HG02884 (cell line): ENCODE measurements at regions not wholly inside any gene's neighbourhood (a gene's known extent, or its start where the extent isn't known, plus 50 kb on each side); places are given as distances from the start of the nearest gene placed in this dataset.

Experiments used
- ATAC-seq: cut with Tn5 transposase; IDR thresholded peaks from one replicate; pipeline ENCODE4 v1.9.1; 2021; ENCODE audit warnings: mild to moderate bottlenecking, moderate library complexity; ENCODE audit not compliant: unreplicated experiment

DNA sequence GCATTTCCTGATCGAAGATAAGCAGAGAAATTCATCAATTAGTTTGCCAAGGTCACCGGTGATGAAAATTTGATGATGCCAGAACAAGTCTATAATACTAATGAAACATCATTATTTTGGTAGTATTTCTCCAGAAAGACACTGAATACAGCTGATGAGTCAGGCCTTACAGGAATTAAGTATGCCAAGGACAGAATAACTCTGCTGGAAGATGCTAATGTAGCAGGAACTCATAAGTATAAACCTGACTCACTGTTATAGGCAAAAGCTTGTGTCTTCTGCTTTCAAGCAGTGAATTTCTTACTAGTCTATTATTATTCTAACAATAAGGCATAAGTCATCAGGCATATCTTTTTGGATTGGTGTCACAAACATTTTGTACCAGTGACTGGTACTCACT lies 1825.1 kb upstream of the IGFBP7 start:
- ATAC-seq = no peak

DNA sequence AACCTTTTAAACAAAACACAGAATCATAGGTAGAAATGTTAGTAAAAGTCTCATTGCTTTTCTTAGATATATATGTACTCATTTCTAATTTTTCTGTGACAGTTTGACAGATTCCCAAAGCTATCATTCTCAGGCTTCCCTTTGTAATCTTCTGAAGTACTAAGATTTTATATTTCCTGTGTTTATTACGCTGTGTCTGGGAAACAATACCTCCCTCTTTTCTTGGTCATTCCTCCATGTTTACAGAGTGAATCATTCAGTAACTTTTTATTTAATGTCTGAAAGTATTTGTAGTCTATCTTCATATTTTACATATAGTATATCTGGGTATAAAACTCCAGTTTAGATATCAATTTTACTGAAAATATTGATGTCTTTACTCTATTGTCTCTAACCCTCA lies 1826.3 kb upstream of the IGFBP7 start:
- no peak for ATAC-seq

GRCh38 chr4:58940167-58940566 lies 1830.0 kb upstream of the IGFBP7 start:
- no peak for ATAC-seq

GRCh38 chr4:58941286-58941685 lies 1831.1 kb upstream of the IGFBP7 start:
- no peak for ATAC-seq

DNA sequence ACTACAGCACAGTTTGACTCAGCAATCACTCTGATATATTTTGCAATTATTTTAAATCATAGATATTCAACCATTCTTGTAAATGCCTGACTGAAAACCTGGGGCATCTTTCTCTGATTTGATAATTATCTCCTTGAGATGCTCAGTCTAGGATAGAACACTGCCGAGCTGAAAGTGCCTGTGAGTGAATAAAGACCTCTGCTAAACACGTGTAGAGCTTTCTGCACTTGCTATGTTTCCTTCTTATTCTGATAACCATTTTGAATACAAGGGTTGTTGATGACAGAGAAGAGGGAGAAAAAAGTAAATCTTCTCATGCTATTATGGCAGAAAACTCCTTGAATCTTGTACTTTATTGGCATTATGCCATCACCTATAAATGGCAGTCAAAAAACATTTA lies 1843.4 kb upstream of the IGFBP7 start:
- no peak for ATAC-seq

DNA sequence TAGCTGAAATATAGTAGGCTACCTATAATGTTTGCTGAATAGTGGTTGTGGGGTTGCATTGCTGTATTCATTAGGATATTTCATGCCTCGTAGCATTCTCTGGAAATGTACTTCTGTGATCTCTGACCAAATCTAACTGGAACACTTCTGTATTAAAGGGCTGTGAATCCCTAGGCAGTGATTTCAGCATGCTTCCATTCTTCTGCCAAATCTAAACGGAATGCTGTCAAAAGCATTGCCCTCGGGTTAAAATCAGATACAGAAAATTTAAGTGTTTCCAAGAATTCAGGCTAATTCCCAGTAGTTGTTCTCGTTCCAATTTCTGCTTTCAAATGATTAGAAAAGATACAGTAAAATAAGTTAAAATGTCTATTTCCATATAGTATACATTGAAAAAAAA lies 1847.5 kb upstream of the IGFBP7 start:
- ATAC-seq = no peak

DNA sequence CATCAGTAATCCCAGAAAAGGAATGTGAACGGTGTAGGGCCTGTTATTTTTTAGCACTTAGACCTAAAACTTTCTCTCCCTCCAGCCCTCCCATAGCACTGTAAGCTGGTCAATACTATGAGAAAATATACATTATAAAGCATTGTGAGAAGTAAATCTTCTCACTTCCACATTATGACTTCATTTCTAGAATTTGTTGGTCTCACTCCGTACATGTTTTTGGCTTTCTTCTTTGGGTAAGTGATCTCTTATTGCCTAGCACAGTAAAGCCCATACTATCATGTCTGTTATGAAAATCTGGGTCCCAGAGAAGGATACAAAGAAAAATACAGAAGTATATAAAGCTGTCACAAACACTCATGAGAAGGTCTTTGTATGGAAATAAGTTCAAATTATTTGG lies 1851.1 kb upstream of the IGFBP7 start:
- no peak for ATAC-seq

GRCh38 chr4:58961925-58962324 lies 1851.7 kb upstream of the IGFBP7 start:
- ATAC-seq = no peak

DNA sequence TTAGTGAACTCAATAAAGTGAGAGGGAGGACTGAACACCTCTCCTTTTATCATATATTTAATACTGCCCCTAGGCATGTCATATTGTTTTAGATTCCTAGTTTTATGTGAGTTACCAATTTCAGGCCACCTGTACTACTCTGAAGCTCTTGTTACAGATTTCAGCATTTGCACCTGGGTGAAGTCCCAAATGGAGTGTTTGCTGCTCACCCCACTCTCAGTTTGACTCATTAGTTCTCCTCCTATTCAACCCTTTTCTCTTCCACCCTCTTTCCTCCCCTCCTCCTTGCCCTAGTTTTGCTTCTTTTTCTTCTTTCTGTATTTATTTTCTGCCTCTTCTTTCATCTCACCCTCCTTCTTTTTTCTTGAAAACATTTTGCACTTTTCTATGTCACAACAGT lies 1852.2 kb upstream of the IGFBP7 start:
- ATAC-seq = no peak

GRCh38 chr4:58981828-58982227 lies 1871.6 kb upstream of the IGFBP7 start:
- no peak for ATAC-seq

- ATAC-seq = no peak
These were observed 1873.7 kb upstream of the IGFBP7 start for GRCh38 chr4:58983887-58984286.

DNA sequence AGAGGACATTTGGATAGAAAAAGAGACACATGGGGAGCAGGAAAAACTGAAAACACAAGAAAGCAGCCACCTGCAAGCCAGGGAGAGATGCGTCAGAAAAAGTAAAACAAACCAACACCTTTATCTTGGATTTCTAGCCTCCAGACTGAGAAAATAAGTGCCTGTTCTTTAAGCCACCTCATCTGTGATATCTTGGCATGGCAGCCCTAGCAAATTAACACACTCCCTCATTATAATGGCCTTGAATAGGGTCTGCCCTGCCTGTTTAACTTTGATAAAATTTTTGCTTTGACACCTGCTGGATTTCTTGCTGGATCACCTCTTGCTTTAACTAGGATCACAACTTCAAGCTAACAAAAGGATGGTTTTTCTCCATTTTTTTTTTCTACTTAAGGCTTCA lies 1892.0 kb upstream of the IGFBP7 start:
- no peak for ATAC-seq

GRCh38 chr4:59024257-59024656 lies 1914.1 kb upstream of the IGFBP7 start:
- no peak for ATAC-seq

GRCh38 chr4:59037812-59038211 lies 1927.6 kb upstream of the IGFBP7 start:
- ATAC-seq = no peak

- no peak for ATAC-seq
These were observed 1928.9 kb upstream of the IGFBP7 start for GRCh38 chr4:59039046-59039445.

DNA sequence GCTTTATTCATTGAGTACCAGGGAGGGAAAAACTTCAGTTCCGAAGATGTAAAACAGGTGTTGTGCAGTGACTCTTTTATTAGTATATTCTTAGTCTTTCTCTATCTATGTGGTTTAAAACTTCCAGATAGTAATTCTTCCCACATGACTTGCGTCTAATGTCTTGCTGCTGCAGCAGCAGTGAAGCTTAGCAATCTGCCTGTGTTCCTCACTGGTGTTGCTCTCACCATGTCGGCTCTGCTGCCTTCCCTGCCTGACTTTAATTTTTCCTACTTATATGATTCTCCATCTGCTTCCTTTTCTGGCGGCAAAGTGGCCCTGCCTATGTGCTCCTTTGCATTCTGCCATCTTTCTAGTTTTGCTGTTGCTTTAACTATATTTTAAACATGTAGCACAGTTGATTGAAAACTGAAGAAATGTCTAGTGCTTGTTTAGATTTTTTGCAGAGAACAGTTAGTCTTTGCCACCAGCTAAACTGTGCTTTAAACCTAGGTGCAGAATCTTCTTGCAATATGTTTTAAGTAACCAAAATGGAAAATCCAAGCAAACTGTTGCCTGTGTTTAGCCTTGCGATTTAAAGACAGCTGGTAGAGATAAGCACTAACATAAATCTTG lies 1934.2 kb upstream of the IGFBP7 start:
- no peak for ATAC-seq

DNA sequence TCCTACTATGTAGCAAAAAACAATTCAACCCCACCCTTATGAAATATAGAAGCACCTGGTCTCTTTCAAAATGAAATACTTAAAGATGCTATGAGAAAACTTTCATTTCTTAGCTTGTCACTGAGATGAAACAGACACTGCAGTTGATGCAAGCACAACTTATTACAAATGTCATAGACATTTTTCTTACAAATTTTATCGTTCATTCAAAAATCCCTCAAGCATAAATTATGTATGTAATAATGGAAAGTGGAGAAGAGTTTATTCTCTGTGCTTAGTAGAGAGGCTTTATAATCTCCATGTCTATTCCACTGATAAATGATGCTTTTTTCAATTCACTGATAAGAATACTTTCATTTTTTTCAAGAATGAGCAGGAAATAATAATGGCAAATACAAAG lies 1943.9 kb upstream of the IGFBP7 start:
- ATAC-seq = no peak

DNA sequence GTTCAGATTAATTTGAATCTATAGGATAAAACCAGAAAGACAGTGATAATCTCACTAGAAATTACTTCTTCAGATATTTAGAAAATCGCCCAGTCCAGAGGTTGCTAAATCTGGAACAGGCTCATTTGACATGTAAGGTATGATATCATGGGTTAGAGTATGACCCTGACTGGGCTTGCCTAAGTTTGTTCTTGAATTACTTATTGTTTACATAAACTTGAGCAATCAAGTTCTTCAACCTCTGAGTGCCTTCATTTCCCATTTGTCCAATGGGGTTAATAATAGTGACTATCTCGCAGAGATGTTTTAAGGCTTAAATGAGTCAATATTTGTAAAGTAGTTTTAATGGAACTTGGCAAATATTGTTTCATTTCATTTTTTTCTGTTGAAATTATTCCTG lies 1947.6 kb upstream of the IGFBP7 start:
- no peak for ATAC-seq

GRCh38 chr4:59058543-59058942 lies 1948.4 kb upstream of the IGFBP7 start:
- ATAC-seq = no peak

DNA sequence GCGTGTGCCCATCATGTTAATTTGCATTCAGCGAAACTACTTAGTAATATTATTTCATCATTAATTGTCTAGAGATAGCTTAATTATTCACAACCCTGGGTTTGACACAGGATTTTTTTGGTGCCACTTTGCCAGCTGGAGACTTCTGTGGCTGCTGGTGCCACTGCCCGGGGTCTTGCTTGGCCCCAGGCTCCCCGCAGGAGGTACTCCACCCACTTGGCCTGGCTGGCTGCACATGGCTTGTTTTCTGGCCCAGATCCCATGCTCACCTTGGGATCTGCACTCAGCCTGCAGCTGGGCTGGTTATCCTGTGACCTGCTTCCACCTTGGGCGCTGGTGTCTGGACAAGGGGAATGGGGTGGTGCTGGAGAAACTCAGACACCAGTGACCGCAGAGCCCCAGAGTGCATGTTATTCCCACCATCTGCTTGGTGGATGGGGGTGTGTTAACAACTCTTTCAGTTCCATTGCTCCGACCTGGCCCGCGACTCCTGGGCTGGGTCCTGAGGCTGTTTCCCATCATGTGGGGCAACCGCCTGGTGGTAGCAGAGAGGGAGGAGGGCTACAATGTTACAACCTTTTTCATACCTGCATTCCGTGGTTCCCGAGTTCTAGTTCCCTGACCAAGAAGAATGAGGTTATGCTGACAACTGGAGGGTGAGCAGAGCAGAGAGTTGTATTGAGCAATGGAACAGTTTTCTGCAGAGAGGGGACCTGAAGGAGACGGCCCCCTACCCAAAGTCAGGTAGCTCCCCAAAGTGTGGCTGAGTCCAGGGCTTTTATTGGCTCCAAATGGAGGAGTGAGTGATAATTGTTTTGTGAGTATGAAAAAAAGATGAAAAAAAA lies 1950.0 kb upstream of the IGFBP7 start:
- no peak for ATAC-seq

DNA sequence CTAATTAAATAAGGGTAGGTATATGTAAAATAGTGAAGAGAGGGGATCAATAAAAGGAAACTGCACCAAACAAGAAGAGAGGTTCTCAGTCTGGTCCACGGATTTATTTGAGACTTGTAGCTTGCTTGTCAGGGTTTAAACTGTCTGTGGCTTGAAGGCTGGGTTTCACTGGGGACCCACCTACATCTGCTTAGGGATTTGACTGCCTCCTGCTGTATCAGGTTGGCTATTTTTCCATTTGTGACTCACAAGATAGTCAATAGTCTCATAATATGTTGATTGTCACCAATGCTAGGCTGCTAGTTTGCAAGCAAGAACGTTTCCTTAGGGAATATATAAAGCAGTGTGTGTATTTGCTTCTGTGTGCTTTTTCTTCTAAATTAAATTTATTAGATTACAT lies 1950.7 kb upstream of the IGFBP7 start:
- ATAC-seq = no peak

DNA sequence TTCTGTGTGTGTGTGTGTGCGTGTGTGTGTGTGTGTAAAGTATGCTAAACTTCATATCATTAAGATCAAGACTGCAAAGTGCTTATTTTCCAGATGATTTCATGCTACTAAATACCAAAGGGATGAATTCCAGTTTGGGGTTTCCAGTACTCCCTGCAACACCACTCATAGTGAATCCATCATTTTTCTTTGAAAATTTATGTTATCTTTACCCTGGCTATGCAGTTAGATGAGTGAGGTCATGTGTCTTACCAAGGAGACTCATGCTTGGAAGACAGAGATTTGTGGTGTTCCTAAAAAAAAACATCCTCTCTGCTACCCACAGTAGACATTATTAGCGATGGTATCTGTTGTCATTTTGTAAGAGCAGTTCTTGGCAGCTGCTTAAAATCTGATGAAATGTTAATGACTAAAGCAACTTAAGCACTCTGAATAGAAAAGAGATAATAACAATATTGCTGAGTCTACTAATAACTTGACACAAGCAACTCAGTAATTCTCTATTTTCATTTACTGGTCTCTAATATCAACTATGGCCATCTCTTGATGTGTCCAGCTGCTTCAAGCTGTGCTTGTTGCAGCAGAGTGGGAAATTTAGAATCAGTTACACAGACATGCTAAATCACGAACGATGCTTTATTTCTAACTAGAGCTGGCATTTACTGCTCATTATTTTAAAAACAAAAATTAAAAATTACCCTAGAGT lies 1953.0 kb upstream of the IGFBP7 start:
- ATAC-seq = no peak
